H9 (cell line): ENCODE measurements at regions not wholly inside any gene's neighbourhood (a gene's known extent, or its start where the extent isn't known, plus 50 kb on each side); places are given as distances from the start of the nearest gene placed in this dataset.

ENCODE experiments used
- DNase-seq: peaks from one replicate; pipeline ENCODE4 v3.0.0-alpha.2; 2017
- H2AFZ ChIP-seq: one replicate; pipeline ENCODE4 v1.6.1; 2013; ENCODE audit warnings: mild to moderate bottlenecking, low read length, control low read depth, moderate library complexity
- H2AK5ac ChIP-seq: 2 replicates; pipeline ENCODE4 v1.6.1; 2013; ENCODE audit warnings: low read length, control low read depth, mixed read lengths; ENCODE audit not compliant: insufficient read length
- H2BK120ac ChIP-seq: one replicate; pipeline ENCODE4 v1.6.1; 2013; ENCODE audit warnings: low read depth, mild to moderate bottlenecking, low read length, control low read depth, inconsistent platforms; ENCODE audit not compliant: poor library complexity, severe bottlenecking
- H2BK12ac ChIP-seq: 2 replicates; pipeline ENCODE4 v1.6.1; 2013; ENCODE audit warnings: low read length, control low read depth, mixed read lengths, low read depth; ENCODE audit not compliant: insufficient read length
- H2BK15ac ChIP-seq: 2 replicates; pipeline ENCODE4 v1.6.1; 2013; ENCODE audit warnings: low read depth, low read length, control low read depth
- H2BK20ac ChIP-seq: one replicate; pipeline ENCODE4 v1.6.1; 2013; ENCODE audit warnings: low read depth, mild to moderate bottlenecking, low read length, control low read depth, inconsistent platforms; ENCODE audit not compliant: poor library complexity, severe bottlenecking
- H2BK5ac ChIP-seq: 2 replicates; pipeline ENCODE4 v1.6.1; 2013; ENCODE audit warnings: low read length, control low read depth, mixed read lengths; ENCODE audit not compliant: insufficient read length
- H3K14ac ChIP-seq: 2 replicates; pipeline ENCODE4 v1.6.1; 2013; ENCODE audit warnings: low read length, control low read depth; ENCODE audit not compliant: insufficient read depth
- H3K18ac ChIP-seq: 2 replicates; pipeline ENCODE4 v1.6.1; 2013; ENCODE audit warnings: low read depth, mild to moderate bottlenecking, mixed read lengths, low read length, control low read depth; ENCODE audit not compliant: insufficient read length
- H3K23ac ChIP-seq: 2 replicates; pipeline ENCODE4 v1.6.1; 2013; ENCODE audit warnings: low read length, control low read depth, mixed read lengths, low read depth; ENCODE audit not compliant: insufficient read length
- H3K23me2 ChIP-seq: 2 replicates; pipeline ENCODE4 v1.6.1; 2013; ENCODE audit warnings: low read depth, mild to moderate bottlenecking, mixed read lengths, low read length, control low read depth; ENCODE audit not compliant: insufficient read length, poor library complexity, severe bottlenecking
- H3K27ac ChIP-seq: 2 replicates; pipeline ENCODE4 v1.5.1; 2013; ENCODE audit warnings: low read length, control low read depth, mixed read lengths, low read depth; ENCODE audit not compliant: insufficient read length
- H3K27me3 ChIP-seq: 2 replicates; pipeline ENCODE4 v1.6.1; 2013; ENCODE audit warnings: low read length, control low read depth, inconsistent platforms; ENCODE audit not compliant: insufficient read depth
- H3K4ac ChIP-seq: 2 replicates; pipeline ENCODE4 v1.6.1; 2013; ENCODE audit warnings: low read depth, mild to moderate bottlenecking, control low read depth, inconsistent platforms, low read length, moderate library complexity
- H3K4me1 ChIP-seq: 2 replicates; pipeline ENCODE4 v1.6.1; 2013; ENCODE audit warnings: low read length, control low read depth, inconsistent platforms; ENCODE audit not compliant: insufficient read depth
- H3K4me2 ChIP-seq: 2 replicates; pipeline ENCODE4 v1.6.1; 2013; ENCODE audit warnings: low read length, control low read depth, mixed read lengths; ENCODE audit not compliant: insufficient read length, insufficient read depth
- H3K56ac ChIP-seq: 2 replicates; pipeline ENCODE4 v1.6.1; 2013; ENCODE audit warnings: low read depth, mild to moderate bottlenecking, mixed read lengths, low read length, control low read depth; ENCODE audit not compliant: insufficient read length
- H3K79me1 ChIP-seq: 2 replicates; pipeline ENCODE4 v1.6.1; 2013; ENCODE audit warnings: low read depth, mild to moderate bottlenecking, moderate library complexity, low read length, control low read depth, inconsistent platforms; ENCODE audit not compliant: insufficient read depth, poor library complexity, severe bottlenecking
- H3K79me2 ChIP-seq: 2 replicates; pipeline ENCODE4 v1.6.1; 2013; ENCODE audit warnings: low read length, control low read depth, inconsistent platforms; ENCODE audit not compliant: insufficient read depth
- H3K9ac ChIP-seq: 2 replicates; pipeline ENCODE4 v1.6.1; 2013; ENCODE audit warnings: low read length, control low read depth, mixed read lengths; ENCODE audit not compliant: insufficient read length; ENCODE audit errors: extremely low read depth
- H3K9me3 ChIP-seq: one replicate; pipeline ENCODE4 v1.6.1; 2013; ENCODE audit warnings: low read depth, low read length, inconsistent platforms; ENCODE audit not compliant: control insufficient read depth
- H3T11ph ChIP-seq: one replicate; pipeline ENCODE4 v1.6.1; 2013; ENCODE audit warnings: mild to moderate bottlenecking, low read length, control low read depth, inconsistent platforms
- H4K20me1 ChIP-seq: one replicate; pipeline ENCODE4 v1.6.1; 2013; ENCODE audit not compliant: control insufficient read depth, insufficient read length, insufficient read depth
- H4K5ac ChIP-seq: 2 replicates; pipeline ENCODE4 v1.6.1; 2013; ENCODE audit warnings: low read depth, mild to moderate bottlenecking, mixed read lengths, low read length, control low read depth; ENCODE audit not compliant: insufficient read length
- H4K8ac ChIP-seq: replicated peaks from 2 replicates; pipeline ENCODE4 v1.6.1; 2013; ENCODE audit warnings: low read length, control low read depth, mixed read lengths, low read depth; ENCODE audit not compliant: insufficient read length
- H4K91ac ChIP-seq: 2 replicates; pipeline ENCODE4 v1.6.1; 2013; ENCODE audit warnings: low read depth, mild to moderate bottlenecking, moderate library complexity, mixed read lengths, low read length, control low read depth; ENCODE audit not compliant: insufficient read length
- H3K27ac Mint-ChIP-seq, 3 experiments: 2 replicates in 2 of 3; 3 replicates in 1 of 3; pipeline ENCODE4 v1.8.0; 2020 to 2021; ENCODE audit warnings: mixed read lengths in 3 of 3, mild to moderate bottlenecking in 1 of 3, moderate library complexity in 1 of 3
- H3K27me3 Mint-ChIP-seq: 2 replicates; pipeline ENCODE4 v1.8.0; 2021; ENCODE audit warnings: low read depth, mild to moderate bottlenecking, moderate library complexity, mixed read lengths
- H3K36me3 Mint-ChIP-seq, 3 experiments: 2 replicates in 2 of 3; 3 replicates in 1 of 3; pipeline ENCODE4 v1.8.0; 2020 to 2021; ENCODE audit warnings: low read depth in 3 of 3, mixed read lengths in 3 of 3; ENCODE audit not compliant: insufficient read depth in 1 of 3
- H3K4me1 Mint-ChIP-seq, 2 experiments: 2 replicates each; pipeline ENCODE4 v1.8.0; 2020; ENCODE audit warnings: mixed read lengths in 2 of 2
- H3K4me3 Mint-ChIP-seq, 2 experiments: 2 replicates in 1 of 2; 3 replicates in 1 of 2; pipeline ENCODE4 v1.8.0; 2020 to 2021; ENCODE audit warnings: mild to moderate bottlenecking in 2 of 2, mixed read lengths in 2 of 2, moderate library complexity in 1 of 2
- H3K9me3 Mint-ChIP-seq, 2 experiments: 2 replicates in 1 of 2; 3 replicates in 1 of 2; pipeline ENCODE4 v1.8.0; 2020; ENCODE audit warnings: mild to moderate bottlenecking in 2 of 2, mixed read lengths in 2 of 2, moderate library complexity in 1 of 2
- whole genome bisulfite sequencing: extraction: QIAGEN DNeasy Blood & Tissue Kit; methylation state at CpG from one replicate; pipeline ENCODE4 v1.1.7; 2013; ENCODE audit warnings: missing lambda C conversion rate, low lambda C conversion rate, mixed read lengths; ENCODE audit not compliant: insufficient read length; ENCODE audit errors: extremely low coverage; 5-methylcytosine and 5-hydroxymethylcytosine counted together
- TF ChIP-seq, protein P1 (sequence below): fragments of 200-600 bp; sonication (generic); conservative IDR thresholded peaks from 3 replicates; pipeline ENCODE4 v1.8.0; 2021; ENCODE audit warnings: antibody characterized with exemption, mild to moderate bottlenecking

DNA sequence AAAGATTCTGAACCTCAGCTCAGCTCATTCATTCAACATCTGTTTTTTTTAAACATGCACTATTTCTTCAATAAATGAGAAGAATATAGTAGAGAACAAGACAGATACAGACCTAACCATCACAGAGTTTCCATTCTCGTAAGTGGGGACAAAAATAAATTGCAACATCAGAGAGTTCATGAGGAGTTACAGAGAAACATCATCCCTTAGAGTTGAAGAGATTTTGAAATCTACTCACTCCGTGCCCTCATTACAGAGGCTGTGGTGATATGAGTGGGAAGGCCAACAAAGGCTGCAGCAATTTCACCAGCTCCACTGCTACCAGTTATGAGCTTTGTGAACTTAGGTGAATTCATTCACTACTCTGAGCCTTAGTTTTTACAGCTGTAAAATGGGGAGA lies 399.3 kb downstream of the BCL11A start:
- Histone ChIP-seq H4K20me1 (no peaks in the 10 kb centered on the region), H2BK15ac (no peak overlapping the region), H3K23me2 (no peaks in the 10 kb centered on the region), H4K91ac (no peak overlapping the region), H2BK120ac (no peak overlapping the region), H3K4ac (no peak overlapping the region), H3K79me1 (no peaks in the 10 kb centered on the region), H3K18ac (no peak overlapping the region), H3K4me2 (no peak overlapping the region), H3K4me1 (no peaks in the 10 kb centered on the region), H3T11ph (no peak overlapping the region), H3K79me2 (no peaks in the 10 kb centered on the region), H2BK20ac (no peak overlapping the region), H3K23ac (no peak overlapping the region), H2BK5ac (no peak overlapping the region), H3K14ac (no peak overlapping the region), H4K5ac (no peak overlapping the region), H4K8ac (no peak overlapping the region), H2BK12ac (no peak overlapping the region), H2AFZ (no peak overlapping the region), H3K9me3 (no peaks in the 10 kb centered on the region), H3K27me3 (no peaks in the 10 kb centered on the region), H2AK5ac (no peak overlapping the region), H3K27ac (no peak overlapping the region), H3K56ac (no peak overlapping the region), H3K9ac (no peak overlapping the region)
- Mint-ChIP-seq H3K4me1 (no peaks in the 10 kb centered on the region), H3K27me3 (peaks cover 3% of the 10 kb centered on the region; the same call in 1 of the 2 replicates), H3K27ac (no peak overlapping the region), H3K36me3 (no peaks in the 10 kb centered on the region; a peak in 1 of 7 replicates), H3K9me3 (peaks cover 0 to 4% of the 10 kb centered on the region in 2 experiments; a peak in 2 of 5 replicates), H3K4me3 (no peak overlapping the region)
- no peak for DNase-seq
- TF ChIP-seq, protein P1, sequence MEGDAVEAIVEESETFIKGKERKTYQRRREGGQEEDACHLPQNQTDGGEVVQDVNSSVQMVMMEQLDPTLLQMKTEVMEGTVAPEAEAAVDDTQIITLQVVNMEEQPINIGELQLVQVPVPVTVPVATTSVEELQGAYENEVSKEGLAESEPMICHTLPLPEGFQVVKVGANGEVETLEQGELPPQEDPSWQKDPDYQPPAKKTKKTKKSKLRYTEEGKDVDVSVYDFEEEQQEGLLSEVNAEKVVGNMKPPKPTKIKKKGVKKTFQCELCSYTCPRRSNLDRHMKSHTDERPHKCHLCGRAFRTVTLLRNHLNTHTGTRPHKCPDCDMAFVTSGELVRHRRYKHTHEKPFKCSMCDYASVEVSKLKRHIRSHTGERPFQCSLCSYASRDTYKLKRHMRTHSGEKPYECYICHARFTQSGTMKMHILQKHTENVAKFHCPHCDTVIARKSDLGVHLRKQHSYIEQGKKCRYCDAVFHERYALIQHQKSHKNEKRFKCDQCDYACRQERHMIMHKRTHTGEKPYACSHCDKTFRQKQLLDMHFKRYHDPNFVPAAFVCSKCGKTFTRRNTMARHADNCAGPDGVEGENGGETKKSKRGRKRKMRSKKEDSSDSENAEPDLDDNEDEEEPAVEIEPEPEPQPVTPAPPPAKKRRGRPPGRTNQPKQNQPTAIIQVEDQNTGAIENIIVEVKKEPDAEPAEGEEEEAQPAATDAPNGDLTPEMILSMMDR, result no peak
- no CpG with 5 or more reads among the region's 2 CpGs for WGBS
